Trophoblast cell (in vitro differentiated cells and primary cell): ENCODE measurements at regions not wholly inside any gene's neighbourhood (a gene's known extent, or its start where the extent isn't known, plus 50 kb on each side); places are given as distances from the start of the nearest gene placed in this dataset.

Experiments
- DNase-seq, 2 donors: peaks; one replicate each; pipeline ENCODE4 v3.0.0-alpha.2; 2016
- H2AFZ ChIP-seq: 2 replicates; pipeline ENCODE4 v1.6.1; 2013; ENCODE audit warnings: low read length, moderate library complexity, mild to moderate bottlenecking; ENCODE audit not compliant: insufficient read depth, poor library complexity
- H2AK5ac ChIP-seq: 2 replicates; pipeline ENCODE4 v1.6.1; 2013; ENCODE audit warnings: mild to moderate bottlenecking, low read length
- H2BK120ac ChIP-seq: 2 replicates; pipeline ENCODE4 v1.6.1; 2013; ENCODE audit warnings: low read length, mild to moderate bottlenecking, moderate library complexity; ENCODE audit not compliant: insufficient read depth, poor library complexity
- H2BK12ac ChIP-seq: 2 replicates; pipeline ENCODE4 v1.6.1; 2013; ENCODE audit warnings: mild to moderate bottlenecking, low read length, moderate library complexity
- H2BK5ac ChIP-seq: 2 replicates; pipeline ENCODE4 v1.6.1; 2013; ENCODE audit warnings: low read length, low read depth, moderate library complexity, mild to moderate bottlenecking; ENCODE audit not compliant: poor library complexity
- H3K14ac ChIP-seq: 2 replicates; pipeline ENCODE4 v1.6.1; 2013; ENCODE audit warnings: mild to moderate bottlenecking, low read length
- H3K18ac ChIP-seq: 2 replicates; pipeline ENCODE4 v1.6.1; 2013; ENCODE audit warnings: mild to moderate bottlenecking, low read length
- H3K23ac ChIP-seq: 2 replicates; pipeline ENCODE4 v1.6.1; 2013; ENCODE audit warnings: low read length
- H3K27ac ChIP-seq: 2 replicates; pipeline ENCODE4 v1.5.1; 2013; ENCODE audit warnings: low read depth, mild to moderate bottlenecking, inconsistent platforms, low read length, moderate library complexity
- H3K27me3 ChIP-seq: 2 replicates; pipeline ENCODE4 v1.6.1; 2013; ENCODE audit warnings: inconsistent platforms, mild to moderate bottlenecking, low read length, moderate library complexity; ENCODE audit not compliant: insufficient read depth
- H3K36me3 ChIP-seq, 2 experiments: 1 replicate in 1 of 2; 2 replicates in 1 of 2; pipeline ENCODE4 v1.6.1; 2013; ENCODE audit warnings: low read length in 2 of 2, mild to moderate bottlenecking in 2 of 2, moderate library complexity in 1 of 2; ENCODE audit not compliant: insufficient read depth in 2 of 2, control insufficient read depth in 1 of 2
- H3K4ac ChIP-seq: 2 replicates; pipeline ENCODE4 v1.6.1; 2013; ENCODE audit warnings: low read depth, mild to moderate bottlenecking, low read length, moderate library complexity
- H3K4me1 ChIP-seq, 2 experiments: 1 replicate in 1 of 2; 2 replicates in 1 of 2; pipeline ENCODE4 v1.6.1; 2013; ENCODE audit warnings: low read length in 2 of 2, mild to moderate bottlenecking in 2 of 2, moderate library complexity in 1 of 2; ENCODE audit not compliant: insufficient read depth in 2 of 2, control insufficient read depth in 1 of 2
- H3K4me2 ChIP-seq: 2 replicates; pipeline ENCODE4 v1.6.1; 2013; ENCODE audit warnings: inconsistent platforms, mild to moderate bottlenecking, low read length, moderate library complexity
- H3K4me3 ChIP-seq: 2 replicates; pipeline ENCODE4 v1.5.1; 2013; ENCODE audit warnings: mild to moderate bottlenecking, low read depth, low read length, inconsistent platforms
- H3K79me1 ChIP-seq: one replicate; pipeline ENCODE4 v1.6.1; 2013; ENCODE audit warnings: low read length
- H3K79me2 ChIP-seq: 2 replicates; pipeline ENCODE4 v1.6.1; 2013; ENCODE audit warnings: low read length, mild to moderate bottlenecking; ENCODE audit not compliant: control insufficient read depth, insufficient read depth, poor library complexity
- H3K9ac ChIP-seq: 2 replicates; pipeline ENCODE4 v1.6.1; 2013; ENCODE audit warnings: mild to moderate bottlenecking, low read length
- H3K9me3 ChIP-seq: 2 replicates; pipeline ENCODE4 v1.6.1; 2013; ENCODE audit warnings: low read depth, mild to moderate bottlenecking, control low read depth, inconsistent platforms, low read length; ENCODE audit not compliant: insufficient read depth
- H4K12ac ChIP-seq: 2 replicates; pipeline ENCODE4 v1.6.1; 2013; ENCODE audit warnings: low read depth, mild to moderate bottlenecking, low read length, moderate library complexity
- H4K8ac ChIP-seq: 2 replicates; pipeline ENCODE4 v1.6.1; 2013; ENCODE audit warnings: low read depth, mild to moderate bottlenecking, low read length, moderate library complexity
- H4K91ac ChIP-seq: one replicate; pipeline ENCODE4 v1.6.1; 2013; ENCODE audit warnings: low read depth, mild to moderate bottlenecking, low read length, moderate library complexity
- WGBS: extraction: QIAGEN DNeasy Blood & Tissue Kit; methylation state at CpG from one replicate; pipeline ENCODE4 v1.1.7; 2013; ENCODE audit warnings: missing lambda C conversion rate; ENCODE audit not compliant: insufficient read length, insufficient coverage; ENCODE audit errors: extremely low coverage; 5-methylcytosine and 5-hydroxymethylcytosine counted together

DNA sequence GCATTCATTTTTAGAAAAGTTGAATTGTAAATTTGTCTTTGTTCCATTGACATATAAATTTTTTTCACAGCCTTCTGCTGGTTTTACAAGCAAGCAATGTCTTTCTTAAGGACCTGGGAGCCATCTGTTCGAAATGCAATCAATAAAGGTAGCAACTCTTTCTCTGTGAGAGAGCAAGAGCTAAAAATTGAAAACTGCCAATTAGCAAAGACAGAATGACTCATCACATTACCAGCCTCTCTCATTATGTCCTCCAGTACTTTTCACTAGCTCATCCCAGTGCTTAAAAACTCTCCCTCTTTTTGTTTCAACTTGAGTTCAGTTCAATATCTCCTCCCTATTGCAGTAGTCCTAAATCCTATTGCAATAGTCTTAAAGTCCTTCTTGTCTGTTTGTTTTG lies 760.7 kb upstream of the SLITRK6 start:
- no peak for DNase-seq
- Histone ChIP-seq H3K18ac (no peak overlapping the region), H3K36me3 (no peaks in the 10 kb centered on the region), H3K79me2 (no peaks in the 10 kb centered on the region), H3K4me2 (no peak overlapping the region), H3K4me3 (no peak overlapping the region), H4K91ac (no peak overlapping the region), H2BK120ac (no peak overlapping the region), H2BK12ac (no peak overlapping the region), H3K27me3 (no peaks in the 10 kb centered on the region), H4K12ac (no peak overlapping the region), H3K14ac (no peak overlapping the region), H4K8ac (no peak overlapping the region), H2AFZ (no peak overlapping the region), H3K23ac (no peak overlapping the region), H3K4me1 (peaks cover 0 to 2% of the 10 kb centered on the region in 2 experiments), H2AK5ac (no peak overlapping the region), H2BK5ac (no peak overlapping the region), H3K4ac (no peak overlapping the region), H3K27ac (no peak overlapping the region), H3K9ac (no peak overlapping the region), H3K9me3 (no peaks in the 10 kb centered on the region), H3K79me1 (no peaks in the 10 kb centered on the region)
- WGBS: no CpG with 5 or more reads among the region's 1 CpG

DNA sequence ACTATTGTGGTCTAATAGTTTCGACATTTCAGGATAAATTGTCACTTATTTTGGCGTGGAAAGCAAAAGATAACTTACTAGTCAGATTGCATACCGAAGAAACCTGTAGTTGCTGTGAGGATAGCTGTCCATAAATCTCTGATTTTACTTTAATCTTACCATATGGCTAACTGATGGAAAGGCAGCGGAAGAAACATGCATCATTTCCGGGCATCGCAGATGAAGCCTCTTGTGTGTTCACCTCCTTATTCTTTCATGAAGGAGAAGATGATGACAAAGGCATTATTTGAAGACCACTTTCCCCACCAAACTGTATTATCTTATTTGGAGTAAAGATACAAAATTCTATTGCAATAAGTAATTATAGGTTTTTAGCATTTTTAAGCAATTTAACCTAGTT lies 763.6 kb upstream of the SLITRK6 start:
- H3K79me1 ChIP-seq: no peaks in the 10 kb centered on the region
- H4K91ac ChIP-seq: no peak overlapping the region
- H4K8ac ChIP-seq: no peak overlapping the region
- H3K4me3 ChIP-seq: no peak overlapping the region
- peaks cover 0 to 3% of the 10 kb centered on the region in 2 experiments for H3K4me1 ChIP-seq
- H3K4ac ChIP-seq: no peak overlapping the region
- H3K36me3 ChIP-seq: no peaks in the 10 kb centered on the region
- H4K12ac ChIP-seq: no peak overlapping the region
- no peak overlapping the region for H3K27ac ChIP-seq
- no peak overlapping the region for H2BK5ac ChIP-seq
- no peak overlapping the region for H3K4me2 ChIP-seq
- H2AFZ ChIP-seq: no peak overlapping the region
- no peak overlapping the region for H3K18ac ChIP-seq
- no CpG with 5 or more reads among the region's 6 CpGs for WGBS
- no peak for DNase-seq
- no peak overlapping the region for H3K14ac ChIP-seq
- no peaks in the 10 kb centered on the region for H3K27me3 ChIP-seq
- no peak overlapping the region for H3K23ac ChIP-seq
- no peak overlapping the region for H3K9ac ChIP-seq
- no peak overlapping the region for H2BK120ac ChIP-seq
- H3K79me2 ChIP-seq: no peaks in the 10 kb centered on the region
- H3K9me3 ChIP-seq: no peaks in the 10 kb centered on the region
- H2AK5ac ChIP-seq: no peak overlapping the region
- no peak overlapping the region for H2BK12ac ChIP-seq

DNA sequence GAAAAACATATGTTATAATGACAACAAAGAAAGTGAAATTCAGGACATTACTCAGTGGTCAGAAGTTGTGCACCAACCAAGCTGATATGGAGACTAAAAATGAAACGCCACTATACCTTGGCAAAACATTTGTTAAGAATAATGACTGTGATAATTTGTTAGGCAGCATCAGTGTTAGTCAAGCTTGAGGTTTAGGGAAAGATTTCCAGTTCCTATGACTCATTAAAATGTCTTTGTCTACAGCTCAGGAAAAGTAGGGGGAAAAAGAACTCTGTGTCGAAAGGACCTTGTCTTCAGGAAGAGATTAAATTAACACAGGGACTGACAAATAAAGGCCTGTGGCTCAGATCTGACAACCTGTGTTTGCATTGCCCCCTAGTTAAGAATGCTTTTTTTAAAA lies 764.1 kb upstream of the SLITRK6 start:
- Histone ChIP-seq H3K79me1 (no peaks in the 10 kb centered on the region), H3K4me3 (no peak overlapping the region), H3K4me2 (no peak overlapping the region), H3K4me1 (peaks cover 0 to 3% of the 10 kb centered on the region in 2 experiments), H3K9me3 (no peaks in the 10 kb centered on the region), H4K8ac (no peak overlapping the region), H3K27me3 (no peaks in the 10 kb centered on the region), H4K12ac (no peak overlapping the region), H3K4ac (no peak overlapping the region), H2AFZ (no peak overlapping the region), H3K23ac (no peak overlapping the region), H2AK5ac (no peak overlapping the region), H3K14ac (no peak overlapping the region), H3K18ac (no peak overlapping the region), H2BK5ac (no peak overlapping the region), H3K79me2 (no peaks in the 10 kb centered on the region), H4K91ac (no peak overlapping the region), H2BK12ac (no peak overlapping the region), H3K9ac (no peak overlapping the region), H2BK120ac (no peak overlapping the region), H3K36me3 (no peaks in the 10 kb centered on the region), H3K27ac (no peak overlapping the region)
- no CpG with 5 or more reads among the region's 2 CpGs for WGBS
- no peak for DNase-seq

DNA sequence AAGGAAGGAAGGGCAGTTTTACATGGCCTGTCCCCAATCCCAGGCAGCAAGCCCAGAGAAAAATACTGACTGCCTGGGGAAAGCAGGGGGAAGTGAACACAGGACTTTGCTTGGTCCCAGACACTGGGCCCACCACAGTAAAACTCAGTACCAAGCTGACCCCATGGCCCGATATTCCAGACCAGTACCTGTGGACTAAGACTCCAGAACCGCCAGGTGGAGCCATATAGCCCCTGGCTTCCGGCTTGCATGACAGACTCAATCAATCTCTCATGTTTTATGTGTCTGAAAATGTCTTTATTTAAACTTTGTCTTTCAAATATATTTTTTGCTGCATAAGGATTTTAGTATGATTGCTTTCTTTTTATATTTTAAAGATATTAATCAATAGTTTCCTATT lies 767.9 kb upstream of the SLITRK6 start:
- Histone ChIP-seq H3K4me1 (peaks cover 0 to 3% of the 10 kb centered on the region in 2 experiments), H3K79me2 (no peaks in the 10 kb centered on the region), H3K14ac (no peak overlapping the region), H3K27me3 (no peaks in the 10 kb centered on the region), H3K9me3 (no peaks in the 10 kb centered on the region), H3K9ac (no peak overlapping the region), H2AK5ac (no peak overlapping the region), H4K12ac (no peak overlapping the region), H3K36me3 (no peaks in the 10 kb centered on the region), H3K4me2 (no peak overlapping the region), H3K23ac (no peak overlapping the region), H2BK5ac (no peak overlapping the region), H2BK120ac (no peak overlapping the region), H3K79me1 (no peaks in the 10 kb centered on the region), H3K18ac (no peak overlapping the region), H3K4me3 (no peak overlapping the region), H4K8ac (no peak overlapping the region), H3K27ac (no peak overlapping the region), H3K4ac (no peak overlapping the region), H2AFZ (no peak overlapping the region), H4K91ac (no peak overlapping the region), H2BK12ac (no peak overlapping the region)
- WGBS: no CpG with 5 or more reads among the region's 3 CpGs
- no peak for DNase-seq
